OCI-LY1 (cell line): ENCODE measurements at regions not wholly inside any gene's neighbourhood (a gene's known extent, or its start where the extent isn't known, plus 50 kb on each side); places are given as distances from the start of the nearest gene placed in this dataset.

Experiments used
- H2AFZ ChIP-seq: fragments of 200-600 bp; sonication (generic), shearing (Covaris generic); 2 replicates; pipeline ENCODE4 v1.6.0; 2014; ENCODE audit warnings: antibody characterized with exemption, mild to moderate bottlenecking, low read length
- H3F3A ChIP-seq: fragments of 200-600 bp; sonication (generic), shearing (Covaris generic); 2 replicates; pipeline ENCODE4 v1.6.0; 2014; ENCODE audit warnings: mild to moderate bottlenecking, antibody characterized with exemption, low read length, moderate library complexity; ENCODE audit not compliant: insufficient read depth
- H3K27ac ChIP-seq: fragments of 200-600 bp; sonication (generic); 2 replicates; pipeline ENCODE4 v1.5.1; 2014; ENCODE audit warnings: low read length, mixed run types, mild to moderate bottlenecking, low read depth; ENCODE audit not compliant: poor library complexity, severe bottlenecking
- H3K27me3 ChIP-seq: fragments of 200-600 bp; sonication (generic); 2 replicates; pipeline ENCODE4 v1.6.0; 2014; ENCODE audit warnings: antibody characterized with exemption, mild to moderate bottlenecking, low read length, moderate library complexity; ENCODE audit not compliant: insufficient read depth
- H3K36me3 ChIP-seq: fragments of 200-600 bp; sonication (generic); 2 replicates; pipeline ENCODE4 v1.6.1; 2014; ENCODE audit warnings: mild to moderate bottlenecking, antibody characterized with exemption, low read length, moderate library complexity, mixed read lengths; ENCODE audit not compliant: insufficient read depth
- H3K4me1 ChIP-seq: fragments of 200-600 bp; sonication (generic); 2 replicates; pipeline ENCODE4 v1.5.1; 2014; ENCODE audit warnings: mild to moderate bottlenecking, low read length, moderate library complexity; ENCODE audit not compliant: insufficient read depth, severe bottlenecking
- H3K4me2 ChIP-seq: fragments of 200-600 bp; sonication (generic), shearing (Covaris generic); 2 replicates; pipeline ENCODE4 v1.6.1; 2014; ENCODE audit warnings: low read length
- H3K4me3 ChIP-seq: fragments of 200-600 bp; sonication (generic); 2 replicates; pipeline ENCODE4 v1.5.1; 2014; ENCODE audit warnings: low read length, low read depth, mild to moderate bottlenecking, mixed read lengths; ENCODE audit not compliant: poor library complexity, severe bottlenecking
- H3K79me2 ChIP-seq: fragments of 200-600 bp; shearing (Covaris generic); 2 replicates; pipeline ENCODE4 v1.6.1; 2016; ENCODE audit warnings: mixed run types, low read length, mixed read lengths; ENCODE audit not compliant: insufficient read depth
- H3K9ac ChIP-seq: fragments of 200-600 bp; sonication (generic), shearing (Covaris generic); 2 replicates; pipeline ENCODE4 v1.6.1; 2014; ENCODE audit warnings: mild to moderate bottlenecking, low read length, mixed read lengths
- H3K9me2 ChIP-seq: fragments of 200-600 bp; sonication (generic), shearing (Covaris generic); 2 replicates; pipeline ENCODE4 v1.6.1; 2014; ENCODE audit warnings: low read depth, mild to moderate bottlenecking, low read length, mixed read lengths
- H3K9me3 ChIP-seq: fragments of 200-600 bp; shearing (Covaris generic); 2 replicates; pipeline ENCODE4 v1.6.1; 2014; ENCODE audit warnings: low read length, mixed read lengths
- H4K20me1 ChIP-seq: fragments of 200-600 bp; sonication (generic), shearing (Covaris generic); 2 replicates; pipeline ENCODE4 v1.6.0; 2016; ENCODE audit warnings: mild to moderate bottlenecking, low read length; ENCODE audit not compliant: insufficient read depth
- EZH2 ChIP-seq: fragments of 200-600 bp; sonication (generic), shearing (Covaris generic); IDR thresholded peaks from 2 replicates; pipeline ENCODE4 v1.8.0; 2017; ENCODE audit warnings: borderline replicate concordance, mixed run types, mild to moderate bottlenecking, antibody characterized with exemption, low read length, moderate library complexity, mixed read lengths
- TF ChIP-seq, protein P1 (sequence below): fragments of 200-600 bp; sonication (generic), shearing (Covaris generic); IDR thresholded peaks from 2 replicates; pipeline ENCODE4 v1.5.1; 2017; ENCODE audit warnings: mild to moderate bottlenecking, antibody characterized with exemption, low read length, moderate library complexity, mixed read lengths

DNA sequence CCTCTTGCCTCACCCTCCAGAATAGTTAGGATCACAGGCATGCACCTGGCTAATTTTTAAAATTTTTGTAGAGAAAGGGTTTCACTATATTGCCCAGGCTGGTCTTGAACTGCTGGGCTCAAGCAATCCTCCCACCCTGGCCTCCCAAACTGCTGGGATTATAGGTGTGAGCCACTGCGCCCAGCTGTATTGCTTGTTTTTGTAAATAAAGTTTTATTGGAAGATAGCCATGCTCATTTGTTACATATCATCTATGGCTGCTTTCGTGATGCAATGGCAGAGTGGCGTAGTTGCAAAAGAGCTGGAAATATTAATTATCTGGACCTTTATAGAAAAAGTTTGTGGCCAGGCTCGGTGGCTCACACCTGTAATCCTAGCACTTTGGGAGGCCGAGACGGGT is 109.4 kb upstream of the SPRED2 start:
- no peak overlapping the region for H3K27ac ChIP-seq
- no peaks in the 10 kb centered on the region for H4K20me1 ChIP-seq
- no peaks in the 10 kb centered on the region for H3K9me3 ChIP-seq
- H3K4me1 ChIP-seq, result peaks cover 8% of the 10 kb centered on the region
- TF ChIP-seq EZH2, result no peak
- TF ChIP-seq, protein P1, sequence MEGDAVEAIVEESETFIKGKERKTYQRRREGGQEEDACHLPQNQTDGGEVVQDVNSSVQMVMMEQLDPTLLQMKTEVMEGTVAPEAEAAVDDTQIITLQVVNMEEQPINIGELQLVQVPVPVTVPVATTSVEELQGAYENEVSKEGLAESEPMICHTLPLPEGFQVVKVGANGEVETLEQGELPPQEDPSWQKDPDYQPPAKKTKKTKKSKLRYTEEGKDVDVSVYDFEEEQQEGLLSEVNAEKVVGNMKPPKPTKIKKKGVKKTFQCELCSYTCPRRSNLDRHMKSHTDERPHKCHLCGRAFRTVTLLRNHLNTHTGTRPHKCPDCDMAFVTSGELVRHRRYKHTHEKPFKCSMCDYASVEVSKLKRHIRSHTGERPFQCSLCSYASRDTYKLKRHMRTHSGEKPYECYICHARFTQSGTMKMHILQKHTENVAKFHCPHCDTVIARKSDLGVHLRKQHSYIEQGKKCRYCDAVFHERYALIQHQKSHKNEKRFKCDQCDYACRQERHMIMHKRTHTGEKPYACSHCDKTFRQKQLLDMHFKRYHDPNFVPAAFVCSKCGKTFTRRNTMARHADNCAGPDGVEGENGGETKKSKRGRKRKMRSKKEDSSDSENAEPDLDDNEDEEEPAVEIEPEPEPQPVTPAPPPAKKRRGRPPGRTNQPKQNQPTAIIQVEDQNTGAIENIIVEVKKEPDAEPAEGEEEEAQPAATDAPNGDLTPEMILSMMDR, result no peak
- H3K79me2 ChIP-seq, result no peaks in the 10 kb centered on the region
- no peak overlapping the region for H2AFZ ChIP-seq
- H3K4me2 ChIP-seq, result no peak overlapping the region
- no peaks in the 10 kb centered on the region for H3K36me3 ChIP-seq
- H3K27me3 ChIP-seq, result no peaks in the 10 kb centered on the region
- no peaks in the 10 kb centered on the region for H3K9me2 ChIP-seq
- no peak overlapping the region for H3K9ac ChIP-seq
- no peaks in the 10 kb centered on the region for H3F3A ChIP-seq
- no peak overlapping the region for H3K4me3 ChIP-seq

DNA sequence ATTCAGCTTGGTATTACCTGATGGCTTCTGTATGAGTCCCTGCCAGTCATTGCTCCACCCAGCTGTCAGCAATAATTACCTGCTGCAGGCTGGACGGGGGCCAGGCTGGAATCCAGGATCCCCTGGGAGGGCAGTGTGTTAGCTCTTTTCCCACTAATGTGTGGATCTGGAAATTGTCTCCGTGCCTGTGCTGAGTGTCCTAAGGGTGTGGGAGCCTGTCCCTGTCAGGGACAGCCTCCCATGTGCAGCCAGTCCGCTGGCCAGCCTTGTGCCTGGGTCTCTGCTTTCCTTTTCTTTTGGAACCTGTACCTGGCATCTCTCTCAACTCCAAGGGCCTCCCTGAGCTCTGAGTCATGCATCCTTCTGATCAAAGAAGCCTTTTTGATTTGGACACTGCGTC is 107.2 kb upstream of the SPRED2 start:
- no peaks in the 10 kb centered on the region for H3K36me3 ChIP-seq
- no peaks in the 10 kb centered on the region for H3F3A ChIP-seq
- no peaks in the 10 kb centered on the region for H3K79me2 ChIP-seq
- no peak overlapping the region for H3K27ac ChIP-seq
- no peak overlapping the region for H3K9ac ChIP-seq
- H3K4me3 ChIP-seq, result no peak overlapping the region
- no peaks in the 10 kb centered on the region for H3K27me3 ChIP-seq
- H3K4me2 ChIP-seq, result no peak overlapping the region
- H3K4me1 ChIP-seq, result peaks cover 8% of the 10 kb centered on the region
- no peak for TF ChIP-seq EZH2
- TF ChIP-seq, protein P1, result no peak
- H2AFZ ChIP-seq, result no peak overlapping the region
- no peaks in the 10 kb centered on the region for H3K9me3 ChIP-seq
- no peaks in the 10 kb centered on the region for H3K9me2 ChIP-seq
- H4K20me1 ChIP-seq, result no peaks in the 10 kb centered on the region

DNA sequence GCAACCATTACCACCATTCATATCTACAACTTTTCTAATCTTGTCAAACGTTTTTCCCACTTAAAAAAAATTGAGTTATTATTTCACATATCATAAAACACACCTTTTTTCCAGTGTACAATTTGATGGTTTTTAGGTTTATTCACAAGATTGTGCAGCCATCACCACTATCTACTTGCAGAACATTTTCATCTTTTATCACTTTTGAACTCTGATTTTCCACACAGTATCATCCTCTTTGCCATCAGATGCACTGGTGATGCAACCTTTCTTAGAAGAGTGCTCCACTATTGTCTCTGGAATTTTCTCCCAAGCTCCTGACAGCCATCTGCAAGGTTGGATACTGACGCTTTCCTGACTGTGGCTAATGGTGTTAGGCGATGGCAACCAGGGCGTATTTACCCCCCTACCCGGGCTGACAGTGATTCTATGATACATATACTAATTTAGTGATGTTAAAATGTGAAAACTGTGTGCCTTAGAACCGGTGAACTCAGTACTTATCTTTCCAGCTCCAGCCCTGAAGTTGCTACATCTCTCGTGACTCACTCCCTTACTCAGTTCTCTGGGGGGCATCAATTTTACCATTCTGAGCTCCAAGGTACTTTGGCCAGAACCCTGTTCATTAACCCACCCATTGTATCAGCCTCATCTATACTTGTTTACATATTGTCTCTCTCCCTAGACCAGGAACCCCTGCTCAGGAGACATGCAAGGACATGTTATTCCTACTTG is 105.4 kb upstream of the SPRED2 start:
- Histone ChIP-seq H3K27ac (no peak overlapping the region), H4K20me1 (no peaks in the 10 kb centered on the region), H3F3A (no peaks in the 10 kb centered on the region), H3K9ac (no peak overlapping the region), H3K27me3 (no peaks in the 10 kb centered on the region), H3K9me2 (no peaks in the 10 kb centered on the region), H3K79me2 (no peaks in the 10 kb centered on the region), H3K4me3 (no peak overlapping the region), H3K4me1 (peaks cover under 1% of the 10 kb centered on the region), H3K36me3 (no peaks in the 10 kb centered on the region), H2AFZ (no peak overlapping the region), H3K9me3 (no peaks in the 10 kb centered on the region), H3K4me2 (no peak overlapping the region)
- TF ChIP-seq, protein P1, result no peak
- no peak for TF ChIP-seq EZH2
